GM10266 (cell line): ENCODE measurements at regions not wholly inside any gene's neighbourhood (a gene's known extent, or its start where the extent isn't known, plus 50 kb on each side); places are given as distances from the start of the nearest gene placed in this dataset.

Experiments
- DNase-seq: peaks from one replicate; pipeline ENCODE4 v3.0.0; 2012; ENCODE audit errors: extremely low spot score
- TF ChIP-seq, protein P1 (sequence below): IDR thresholded peaks from 2 replicates; pipeline ENCODE4 v1.5.1; 2012; ENCODE audit warnings: mild to moderate bottlenecking, low read depth; ENCODE audit not compliant: control insufficient read depth, insufficient read depth; ENCODE audit errors: missing control alignments

DNA sequence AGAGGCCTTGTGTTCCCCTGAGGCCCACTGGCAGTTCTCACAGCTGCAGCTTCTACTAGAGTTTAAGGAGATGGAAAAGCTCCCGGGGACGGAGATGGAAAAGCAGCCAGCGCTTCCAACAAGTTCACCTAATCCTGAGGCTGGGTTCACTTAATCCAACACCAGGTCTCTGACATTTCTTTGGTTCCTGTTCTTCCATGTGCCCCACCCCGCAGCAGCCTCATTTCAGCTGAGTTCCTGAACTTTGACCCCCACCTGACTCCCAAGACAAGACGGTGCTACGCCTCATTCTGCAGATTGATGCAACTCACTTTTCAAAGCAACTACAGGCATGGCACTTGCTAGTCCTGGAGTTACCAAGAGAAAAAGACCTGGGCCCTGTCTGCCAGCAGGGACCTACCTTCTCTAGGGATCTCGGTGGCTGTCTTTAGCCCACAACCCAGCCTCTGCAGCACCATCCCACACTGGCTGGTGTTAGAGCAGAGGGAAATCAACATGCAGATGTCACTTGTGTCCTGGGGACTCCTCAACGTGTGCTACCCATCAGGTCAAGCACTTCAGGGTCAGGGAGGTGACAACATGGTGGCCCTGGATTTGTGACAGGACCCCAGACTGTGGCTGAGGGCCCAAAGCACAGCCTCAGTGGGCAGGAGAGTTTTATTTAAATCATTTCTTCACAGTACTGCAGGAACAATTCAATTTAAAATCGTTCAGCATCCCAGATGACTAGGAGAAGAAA, 406.1 kb downstream of the VPS13C start:
- no peak for DNase-seq

DNA sequence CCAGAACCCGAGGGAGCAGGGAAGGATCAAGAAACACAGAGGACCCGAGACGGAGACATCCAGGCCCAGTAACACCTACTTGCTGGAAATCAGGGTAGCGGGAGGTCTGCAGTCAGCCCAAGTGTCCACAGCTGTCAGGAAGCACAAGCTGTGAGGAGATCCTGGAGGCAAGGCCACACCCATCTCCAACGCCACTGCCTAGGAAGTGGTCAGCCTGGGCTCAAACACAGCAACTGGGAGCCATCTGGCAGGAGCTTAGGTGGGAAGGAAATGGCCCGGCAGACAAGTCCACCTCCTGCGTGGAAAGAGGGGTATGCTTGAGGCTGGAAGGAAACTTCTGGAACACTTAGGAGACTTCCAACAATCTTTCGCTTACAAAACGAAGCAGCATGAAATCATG, 407.1 kb downstream of the VPS13C start:
- DNase-seq: no peak
- TF ChIP-seq, protein P1, sequence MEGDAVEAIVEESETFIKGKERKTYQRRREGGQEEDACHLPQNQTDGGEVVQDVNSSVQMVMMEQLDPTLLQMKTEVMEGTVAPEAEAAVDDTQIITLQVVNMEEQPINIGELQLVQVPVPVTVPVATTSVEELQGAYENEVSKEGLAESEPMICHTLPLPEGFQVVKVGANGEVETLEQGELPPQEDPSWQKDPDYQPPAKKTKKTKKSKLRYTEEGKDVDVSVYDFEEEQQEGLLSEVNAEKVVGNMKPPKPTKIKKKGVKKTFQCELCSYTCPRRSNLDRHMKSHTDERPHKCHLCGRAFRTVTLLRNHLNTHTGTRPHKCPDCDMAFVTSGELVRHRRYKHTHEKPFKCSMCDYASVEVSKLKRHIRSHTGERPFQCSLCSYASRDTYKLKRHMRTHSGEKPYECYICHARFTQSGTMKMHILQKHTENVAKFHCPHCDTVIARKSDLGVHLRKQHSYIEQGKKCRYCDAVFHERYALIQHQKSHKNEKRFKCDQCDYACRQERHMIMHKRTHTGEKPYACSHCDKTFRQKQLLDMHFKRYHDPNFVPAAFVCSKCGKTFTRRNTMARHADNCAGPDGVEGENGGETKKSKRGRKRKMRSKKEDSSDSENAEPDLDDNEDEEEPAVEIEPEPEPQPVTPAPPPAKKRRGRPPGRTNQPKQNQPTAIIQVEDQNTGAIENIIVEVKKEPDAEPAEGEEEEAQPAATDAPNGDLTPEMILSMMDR: no peak

More for the DNA sequence above, 406.1 kb downstream of the VPS13C start:
- TF ChIP-seq, protein P1: no peak

DNA sequence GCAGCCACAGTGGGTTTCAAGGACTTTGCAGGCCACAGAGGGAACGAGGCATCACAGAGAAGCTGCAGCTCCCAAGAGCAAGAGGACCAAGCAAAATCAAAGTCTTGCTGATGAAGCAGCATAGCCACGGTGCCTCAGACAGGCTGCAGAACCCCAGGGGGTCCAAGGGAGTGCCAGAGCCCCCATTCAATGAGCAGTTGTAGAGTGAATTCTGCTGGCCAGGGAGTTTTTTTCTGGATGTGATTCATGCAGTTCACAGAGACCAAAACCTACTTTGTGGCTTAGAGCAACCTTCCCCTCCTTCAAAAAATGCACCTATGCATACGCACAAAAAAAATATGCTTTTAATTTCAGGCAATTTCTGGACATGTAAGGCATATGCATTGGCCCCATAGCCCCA, 409.0 kb downstream of the VPS13C start:
- TF ChIP-seq, protein P1: no peak
- DNase-seq: no peak

DNA sequence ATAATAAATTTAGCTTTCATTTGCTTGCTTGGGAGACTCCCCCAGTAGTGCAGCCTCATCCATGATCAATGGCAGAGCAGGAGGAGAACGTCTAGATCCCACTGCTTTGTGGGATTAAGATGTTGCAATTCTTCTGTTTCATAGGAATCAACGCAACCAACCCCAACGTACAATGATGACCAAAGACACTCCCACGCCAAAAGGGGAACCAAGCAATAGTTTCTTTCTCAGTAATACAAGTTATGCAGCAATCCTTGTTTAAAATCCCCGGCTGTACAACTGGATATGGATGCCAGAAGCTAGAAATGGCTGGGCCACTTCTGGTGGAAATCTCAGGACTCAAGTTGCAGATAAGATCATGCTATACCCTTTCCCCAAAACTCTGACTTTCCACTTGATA, 411.2 kb downstream of the VPS13C start:
- TF ChIP-seq, protein P1: no peak
- DNase-seq: no peak

DNA sequence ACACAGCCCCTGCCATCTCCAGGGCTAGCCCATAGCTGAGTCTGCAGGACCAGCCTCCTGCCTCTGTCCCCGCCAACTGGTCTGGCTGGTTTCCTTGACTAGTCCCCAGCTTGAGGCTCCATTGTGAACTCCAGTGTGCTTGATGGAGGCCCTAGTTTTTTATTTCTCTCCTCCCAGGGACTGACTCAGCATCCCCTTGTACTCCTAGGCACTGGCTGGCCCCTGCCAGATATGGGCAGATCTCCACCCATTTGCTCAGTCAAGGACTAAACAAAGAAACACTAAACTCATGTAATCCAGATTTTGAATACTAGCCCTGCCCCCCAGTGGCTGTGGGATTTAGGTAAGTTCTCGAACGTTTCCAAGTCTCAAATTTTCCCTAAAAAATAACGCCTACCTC, 415.4 kb upstream of the RORA start:
- DNase-seq: no peak

DNA sequence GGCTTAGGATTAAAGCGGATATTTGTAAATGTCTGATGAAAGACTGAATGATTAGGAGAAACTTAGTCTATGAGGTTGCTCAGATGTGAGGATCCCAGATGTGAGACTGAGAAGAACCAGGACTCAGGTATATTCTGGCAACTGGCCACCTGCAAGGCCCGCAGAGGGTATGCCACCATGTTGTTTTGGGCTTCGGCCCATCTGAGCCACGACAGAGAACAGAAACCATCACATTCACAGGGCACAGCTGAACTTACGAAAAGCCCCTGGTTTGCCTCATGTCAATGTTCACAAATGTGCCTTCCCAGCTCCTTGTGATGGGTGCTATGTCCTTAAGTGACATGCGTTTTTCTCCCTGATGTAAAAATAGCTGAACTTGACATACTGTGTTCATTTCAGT, 412.5 kb upstream of the RORA start:
- no peak for DNase-seq

More for the DNA sequence above, 415.4 kb upstream of the RORA start:
- TF ChIP-seq, protein P1: no peak

DNA sequence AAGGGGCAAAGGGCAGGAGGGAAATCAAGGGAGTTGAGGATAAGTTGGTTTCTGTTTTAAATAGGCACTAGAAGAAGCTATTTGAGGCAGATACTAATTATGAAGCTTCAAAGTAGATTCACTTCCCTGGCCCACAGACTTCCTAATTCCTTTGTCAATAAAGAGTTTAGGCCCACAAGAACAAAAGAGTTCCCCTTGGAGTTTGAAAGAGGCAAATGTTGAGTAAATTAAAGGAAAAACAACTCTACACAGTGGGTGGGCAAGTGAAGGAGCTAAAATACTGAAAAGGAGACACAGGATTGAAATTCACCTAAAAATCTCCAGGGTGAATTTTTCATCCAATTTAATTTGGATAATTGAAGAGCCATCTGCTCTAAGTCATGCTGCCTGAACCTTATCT, 411.7 kb upstream of the RORA start:
- TF ChIP-seq, protein P1: no peak

More for the DNA sequence above, 412.5 kb upstream of the RORA start:
- TF ChIP-seq, protein P1: no peak

More for the DNA sequence above, 411.7 kb upstream of the RORA start:
- no peak for DNase-seq
